ENCODE measurements at regions not wholly inside any gene's neighbourhood (a gene's known extent, or its start where the extent isn't known, plus 50 kb on each side); places are given as distances from the start of the nearest gene placed in this dataset.

DNA sequence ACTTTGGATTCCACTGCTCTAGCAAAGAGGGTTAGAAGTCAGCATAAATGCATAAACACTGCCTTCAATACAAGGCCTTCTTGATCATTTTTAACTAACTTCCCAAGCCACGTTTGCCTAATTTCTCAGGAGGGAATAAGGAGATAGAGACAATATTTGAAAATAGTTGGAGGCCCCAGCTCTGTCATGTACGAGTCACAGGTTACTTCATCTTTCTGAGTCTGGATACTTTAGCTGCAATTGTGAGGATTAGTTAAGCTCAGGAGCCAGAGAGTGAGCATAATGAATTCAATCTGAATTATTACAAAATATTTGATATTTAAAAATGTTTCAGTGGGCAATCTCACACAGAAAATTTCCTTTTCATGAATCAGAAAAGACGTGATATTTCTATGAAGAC lies 298.9 kb downstream of the SHOX2 start:
- no peak for DNase-seq (ENCODE audit: low read depth in 3 of 3)

DNA sequence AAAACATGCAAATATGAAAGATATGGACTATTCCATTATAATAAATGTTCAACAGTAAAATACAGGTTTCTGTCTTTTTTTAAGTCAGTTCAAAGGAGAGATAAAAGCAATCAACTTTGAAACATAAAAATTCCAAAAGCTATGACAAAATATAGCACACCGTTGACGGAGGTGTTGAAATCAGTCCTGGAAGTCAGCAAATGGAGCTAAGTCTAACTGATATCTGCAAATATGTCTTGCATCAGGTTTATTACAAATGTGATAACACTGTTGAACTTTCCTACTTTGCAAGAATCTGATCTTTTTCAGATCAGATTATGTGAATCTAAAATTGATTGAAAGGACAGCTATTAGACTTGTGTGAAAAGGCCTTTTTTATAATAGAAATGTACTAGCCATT lies 300.7 kb downstream of the SHOX2 start:
- DNase-seq (ENCODE audit: low read depth in 3 of 3), result no peak

DNA sequence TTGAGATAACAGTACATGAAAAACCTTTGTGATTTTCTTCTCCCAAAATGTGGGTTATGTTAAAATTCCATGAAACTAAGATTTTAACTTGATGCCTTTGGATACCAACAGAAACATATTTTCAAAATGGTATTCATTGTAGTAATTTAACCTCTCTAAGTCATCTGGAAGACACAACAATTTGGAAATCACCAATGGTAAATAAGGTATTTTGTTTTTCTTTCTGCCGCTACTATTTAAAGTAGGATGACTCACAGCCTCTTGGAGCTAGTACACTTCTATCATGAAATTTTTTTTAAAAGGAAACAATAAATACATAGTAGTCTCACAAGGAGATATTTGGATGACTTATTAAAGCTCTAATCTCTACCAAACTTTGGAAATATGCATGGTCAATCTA lies 291.6 kb upstream of the VEPH1 start:
- no peak for DNase-seq (ENCODE audit: low read depth in 3 of 3)

GRCh38 chr3:157793745-157794144 lies 290.5 kb upstream of the VEPH1 start:
- DNase-seq (ENCODE audit: low read depth in 3 of 3), result no peak

- no peak for DNase-seq (ENCODE audit: low read depth in 3 of 3)
These were observed 285.9 kb upstream of the VEPH1 start for GRCh38 chr3:157789162-157789561.

GRCh38 chr3:157786618-157787017 lies 283.4 kb upstream of the VEPH1 start:
- no peak for DNase-seq (ENCODE audit: low read depth in 3 of 3)

GRCh38 chr3:157786211-157786610 lies 283.0 kb upstream of the VEPH1 start:
- DNase-seq (ENCODE audit: low read depth in 3 of 3), result no peak

DNA sequence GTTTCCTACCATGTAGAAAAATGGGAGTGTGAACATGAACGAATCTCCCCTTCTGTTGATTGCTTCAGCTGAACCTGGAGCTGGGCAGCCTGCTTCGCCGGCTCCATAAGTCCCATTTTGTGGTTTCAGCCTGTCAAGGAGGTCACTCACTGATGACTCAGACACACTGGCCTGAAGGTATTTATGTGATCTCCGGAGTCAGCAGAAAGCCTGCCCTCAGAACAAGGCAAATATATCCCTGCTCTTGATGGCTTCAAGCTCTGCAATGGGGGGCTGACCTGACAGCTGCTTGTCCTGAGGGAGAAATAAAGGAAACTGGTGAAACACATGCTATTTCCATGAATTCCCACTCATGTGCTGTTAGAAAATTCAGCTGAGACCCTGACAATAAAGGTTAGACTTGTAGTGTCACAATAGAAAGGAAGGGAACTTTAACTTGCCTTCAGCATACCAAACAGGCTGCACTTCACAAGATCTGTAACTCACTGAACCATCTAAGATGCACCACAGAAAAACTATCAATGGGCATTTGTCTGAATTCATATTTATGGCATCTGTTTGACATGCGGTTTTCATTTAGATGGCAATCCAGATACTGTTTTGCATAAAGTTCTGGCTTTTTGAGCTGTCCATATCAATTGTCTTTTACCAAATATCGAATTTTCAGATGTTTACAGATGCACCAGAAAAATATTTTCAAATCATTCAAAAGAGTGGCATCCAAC lies 282.0 kb upstream of the VEPH1 start:
- DNase-seq (ENCODE audit: low read depth in 3 of 3), result no peak

GRCh38 chr3:157782236-157782635 lies 279.0 kb upstream of the VEPH1 start:
- DNase-seq (ENCODE audit: low read depth in 3 of 3), result no peak

DNA sequence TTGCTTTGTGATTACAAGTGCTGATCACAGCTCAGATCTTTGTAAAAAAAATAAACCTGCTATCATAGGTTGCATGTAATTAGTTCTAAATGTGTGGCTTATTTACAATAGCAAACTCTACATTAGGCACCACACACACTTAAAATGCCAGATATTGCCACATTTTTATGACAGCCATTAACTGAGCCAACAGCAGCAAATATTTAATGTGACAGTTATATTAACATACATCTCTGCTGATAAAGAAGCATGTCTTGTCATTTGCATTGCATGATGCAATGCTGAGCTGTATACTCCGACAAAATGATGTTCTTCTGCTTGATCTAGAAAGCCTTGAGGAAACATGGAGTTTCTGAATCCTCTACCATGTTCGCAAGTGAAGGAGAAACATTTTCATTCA lies 273.6 kb upstream of the VEPH1 start:
- DNase-seq (ENCODE audit: low read depth in 3 of 3), result no peak

DNA sequence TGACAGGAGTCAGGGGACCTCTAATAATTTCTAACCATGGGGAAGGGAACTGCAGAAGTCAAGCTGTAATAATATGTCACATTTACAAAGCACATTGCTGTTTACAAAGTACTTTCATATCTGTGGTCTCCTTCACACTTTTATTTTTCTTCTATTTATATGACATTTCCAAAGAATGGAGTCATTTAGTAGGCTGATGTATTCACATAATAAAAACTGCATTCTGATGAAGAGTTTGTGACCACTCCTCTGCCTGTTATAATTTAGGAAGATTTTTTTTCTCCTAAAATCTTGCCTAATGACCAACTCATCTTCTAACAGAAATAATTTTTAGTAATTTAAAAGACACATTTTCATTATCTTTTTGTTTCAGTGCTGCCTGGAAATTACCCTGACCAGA lies 272.2 kb upstream of the VEPH1 start:
- DNase-seq (ENCODE audit: low read depth in 3 of 3), result no peak

GRCh38 chr3:157769378-157769777 lies 266.2 kb upstream of the VEPH1 start:
- no peak for DNase-seq (ENCODE audit: low read depth in 3 of 3)

- DNase-seq (ENCODE audit: low read depth in 3 of 3), result no peak
These were observed 264.4 kb upstream of the VEPH1 start for GRCh38 chr3:157767607-157768006.

GRCh38 chr3:157763644-157764043 lies 260.4 kb upstream of the VEPH1 start:
- no peak for DNase-seq (ENCODE audit: low read depth in 3 of 3)

DNA sequence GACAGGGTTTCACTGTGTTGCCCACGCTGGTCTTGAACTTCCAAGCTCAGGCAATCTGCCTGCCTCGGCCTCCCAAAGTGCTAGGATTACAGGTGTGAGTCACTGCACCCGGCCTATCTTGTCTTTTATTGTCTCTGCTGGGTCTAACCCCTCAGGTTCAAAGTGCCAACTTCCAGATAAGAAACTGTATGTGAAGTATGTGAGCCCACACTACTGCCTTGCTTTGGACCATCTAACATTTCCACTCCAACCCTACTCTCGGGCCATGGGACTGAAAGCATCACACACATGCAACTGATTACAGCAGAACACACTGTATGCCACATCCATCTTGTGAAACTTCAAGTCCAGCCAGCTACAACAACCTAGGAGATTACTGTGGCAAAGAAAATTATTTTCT lies 256.1 kb upstream of the VEPH1 start:
- DNase-seq (ENCODE audit: low read depth in 3 of 3), result no peak

GRCh38 chr3:157755233-157755632 lies 252.0 kb upstream of the VEPH1 start:
- no peak for DNase-seq (ENCODE audit: low read depth in 3 of 3)

GRCh38 chr3:157754451-157754850 lies 251.2 kb upstream of the VEPH1 start:
- no peak for DNase-seq (ENCODE audit: low read depth in 3 of 3)

GRCh38 chr3:157753787-157754136 lies 250.5 kb upstream of the VEPH1 start:
- no peak for DNase-seq (ENCODE audit: low read depth in 3 of 3)

DNA sequence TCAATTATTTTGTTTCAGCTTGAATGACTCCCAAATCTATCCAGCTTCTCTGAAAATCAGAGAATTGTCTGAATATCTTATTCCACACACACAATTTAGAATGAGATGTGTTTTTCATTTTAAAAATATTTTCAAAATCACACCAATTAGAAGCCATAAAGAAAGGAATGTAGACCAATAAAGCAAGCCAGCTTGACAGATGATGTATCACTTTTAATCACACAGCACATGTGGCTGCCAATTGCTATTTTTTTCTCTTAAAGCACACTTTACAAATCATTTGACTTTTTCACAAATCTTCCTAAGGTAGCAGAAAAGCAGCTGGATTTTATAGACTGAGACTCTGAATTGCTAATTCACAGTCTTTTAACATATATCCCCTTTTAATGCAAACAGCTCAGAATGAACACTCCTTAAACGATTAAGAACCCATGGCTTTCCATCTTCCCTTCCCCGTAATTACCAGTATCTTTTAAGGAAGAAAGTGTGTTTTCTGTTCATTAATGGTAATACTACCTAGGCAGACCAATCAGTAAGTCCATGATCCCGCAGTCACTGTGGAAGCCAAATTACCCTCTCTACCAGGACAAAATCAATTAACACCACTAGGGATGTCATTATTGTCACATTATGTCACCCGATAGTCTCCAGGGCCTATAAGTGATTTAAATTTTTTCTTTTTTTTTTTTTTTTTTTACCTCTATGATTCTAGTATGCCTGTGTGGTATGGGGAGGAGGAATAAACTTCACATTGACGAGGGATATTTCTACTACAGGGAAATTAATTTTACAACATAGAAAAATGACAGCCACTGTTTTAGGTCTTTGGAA lies 250.0 kb upstream of the VEPH1 start:
- no peak for DNase-seq (ENCODE audit: low read depth in 3 of 3)

GRCh38 chr3:157752554-157752953 lies 249.3 kb upstream of the VEPH1 start:
- no peak for DNase-seq (ENCODE audit: low read depth in 3 of 3)

- no peak for DNase-seq (ENCODE audit: low read depth in 3 of 3)
These were observed 248.2 kb upstream of the VEPH1 start for GRCh38 chr3:157751386-157751785.

DNA sequence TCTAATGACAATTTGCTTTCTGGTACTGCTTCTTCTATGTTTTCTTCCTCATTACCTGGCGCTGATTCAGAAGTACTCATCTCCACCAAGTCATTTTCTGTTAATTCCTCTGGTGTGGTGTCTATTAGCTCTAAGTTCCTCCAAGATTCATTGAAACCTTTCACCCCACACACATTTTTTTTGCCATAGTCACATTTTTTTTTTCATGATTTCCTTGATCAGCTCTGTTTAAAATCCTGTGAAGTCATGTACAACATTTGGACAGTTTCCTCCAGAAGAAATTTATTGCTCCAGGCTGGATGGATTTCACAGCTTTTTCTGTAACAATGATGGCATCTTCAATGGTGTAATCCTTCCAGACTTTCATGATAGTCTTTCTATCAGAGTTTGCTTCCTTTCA lies 243.2 kb upstream of the VEPH1 start:
- DNase-seq (ENCODE audit: low read depth in 3 of 3), result no peak

DNA sequence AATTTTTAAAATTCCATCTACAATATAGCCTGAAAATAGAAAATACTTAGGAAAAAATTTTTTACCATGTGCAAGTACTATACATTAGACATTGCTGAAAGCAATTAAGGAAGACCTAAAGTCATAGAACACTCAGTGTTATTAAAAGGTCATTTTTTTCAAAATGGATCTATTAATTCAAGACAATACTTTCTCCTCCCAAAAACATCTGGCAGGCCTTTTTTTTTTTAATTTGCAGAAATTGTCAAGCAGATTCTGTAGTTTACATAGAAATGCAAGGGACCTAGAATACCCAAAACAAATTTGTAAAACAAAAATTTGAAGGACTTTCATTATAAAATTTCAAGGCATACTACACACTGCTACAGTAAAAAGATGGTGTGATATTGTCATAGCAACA lies 238.4 kb upstream of the VEPH1 start:
- no peak for DNase-seq (ENCODE audit: low read depth in 3 of 3)

DNA sequence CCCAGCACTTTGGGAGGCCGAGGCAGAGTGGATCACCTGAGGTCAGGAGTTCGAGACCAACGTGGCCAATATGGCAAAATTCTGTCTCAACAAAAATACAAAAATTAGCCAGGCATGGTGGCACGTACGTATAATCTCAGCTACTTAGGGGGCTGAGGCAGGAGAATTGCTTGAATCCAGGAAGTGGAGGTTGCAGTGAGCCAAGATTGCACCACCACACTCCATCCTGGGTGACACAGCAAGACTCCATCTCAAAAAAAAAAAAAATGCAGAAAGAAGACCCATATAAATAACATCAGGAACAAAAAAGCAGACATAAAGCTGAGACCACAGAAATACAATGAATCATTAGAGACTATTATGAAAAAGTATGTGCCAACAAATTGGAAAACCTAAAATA lies 235.2 kb upstream of the VEPH1 start:
- no peak for DNase-seq (ENCODE audit: low read depth in 3 of 3)

Measured in stimulated activated CD4-positive, alpha-beta T cell treated with anti-CD3 and anti-CD28 coated beads, TNF-alpha, amount 100 ng/mL, for 24 hours (primary cell).